Rectal smooth muscle tissue (tissue), 1 donor: ENCODE measurements at regions not wholly inside any gene's neighbourhood (a gene's known extent, or its start where the extent isn't known, plus 50 kb on each side); places are given as distances from the start of the nearest gene placed in this dataset.

ENCODE experiments used
- H3K27ac ChIP-seq: one replicate; pipeline ENCODE4 v1.7.0; 2013; ENCODE audit warnings: low read depth, low read length, inconsistent platforms
- H3K27me3 ChIP-seq: one replicate; pipeline ENCODE4 v1.7.0; 2013; ENCODE audit warnings: low read length; ENCODE audit not compliant: control insufficient read depth, insufficient read depth
- H3K36me3 ChIP-seq: one replicate; pipeline ENCODE4 v1.7.0; 2013; ENCODE audit warnings: low read length; ENCODE audit not compliant: control insufficient read depth, insufficient read depth
- H3K4me1 ChIP-seq: one replicate; pipeline ENCODE4 v1.7.0; 2013; ENCODE audit warnings: low read length; ENCODE audit not compliant: control insufficient read depth, insufficient read depth
- H3K4me3 ChIP-seq: one replicate; pipeline ENCODE4 v1.7.0; 2013; ENCODE audit warnings: low read length
- H3K9ac ChIP-seq: one replicate; pipeline ENCODE4 v1.7.0; 2013; ENCODE audit warnings: low read length

- H3K4me1 ChIP-seq = no peaks in the 10 kb centered on the region
- no peak overlapping the region for H3K27ac ChIP-seq
- no peak overlapping the region for H3K9ac ChIP-seq
- no peak overlapping the region for H3K4me3 ChIP-seq
- H3K27me3 ChIP-seq = no peaks in the 10 kb centered on the region
- H3K36me3 ChIP-seq = no peaks in the 10 kb centered on the region
Measured at GRCh38 chr13:48600374-48601364, 53.1 kb upstream of the CYSLTR2 start.

- Histone ChIP-seq H3K4me1 (no peaks in the 10 kb centered on the region), H3K27ac (no peak overlapping the region), H3K27me3 (no peaks in the 10 kb centered on the region), H3K9ac (no peak overlapping the region), H3K36me3 (no peaks in the 10 kb centered on the region), H3K4me3 (no peak overlapping the region)
Measured at GRCh38 chr13:48602296-48603016, 51.3 kb upstream of the CYSLTR2 start.

GRCh38 chr13:48603375-48603774 is 50.4 kb upstream of the CYSLTR2 start:
- no peak overlapping the region for H3K9ac ChIP-seq
- no peaks in the 10 kb centered on the region for H3K27me3 ChIP-seq
- no peaks in the 10 kb centered on the region for H3K4me1 ChIP-seq
- H3K4me3 ChIP-seq = no peak overlapping the region
- no peaks in the 10 kb centered on the region for H3K36me3 ChIP-seq
- no peak overlapping the region for H3K27ac ChIP-seq
